RWPE1 (cell line): ENCODE measurements at regions not wholly inside any gene's neighbourhood (a gene's known extent, or its start where the extent isn't known, plus 50 kb on each side); places are given as distances from the start of the nearest gene placed in this dataset.
"Not testable (repeated sequence)": the region's sequence is repeated elsewhere in the genome, so short reads cannot be mapped to it uniquely, and the experiment has no call there.

Experiments used
- CTCF ChIA-PET: fragments of 350-600 bp; sonication (Branson Sonifier 250); formaldehyde crosslinking; extraction: SDS; loops from one replicate; lab custom pipeline; 2021; lab: Yijun Ruan, JAX
- POLR2A ChIA-PET: fragments of 400-600 bp; formaldehyde crosslinking; extraction: SDS; loops from one replicate; lab custom pipeline; 2020; ENCODE audit warnings: antibody characterized with exemption; ENCODE audit not compliant: low non-redundant PET; lab: Yijun Ruan, JAX
- DNase-seq: peaks from one replicate; pipeline ENCODE4 v3.0.0; 2012; ENCODE audit warnings: low spot score
- H3K27ac ChIP-seq: fragments of 450-650 bp; 2 replicates; pipeline ENCODE4 v1.5.1; 2017
- CTCF ChIP-seq: fragments of 450-650 bp; conservative IDR thresholded peaks from 2 replicates; pipeline ENCODE4 v1.5.1; 2017; ENCODE audit warnings: low read depth, mild to moderate bottlenecking

GRCh38 chr4:115562506-115562905 is 449.1 kb upstream of the NDST4 start:
- TF ChIP-seq CTCF, result no peak
- CTCF ChIA-PET, result no interaction called here

GRCh38 chr4:115548123-115548522 is 434.7 kb upstream of the NDST4 start:
- no peak for DNase-seq
- POLR2A ChIA-PET, result no interaction called here
- CTCF ChIA-PET, result no interaction called here
- no peak for TF ChIP-seq CTCF
- H3K27ac ChIP-seq, result no peak overlapping the region

More at GRCh38 chr4:115562506-115562905, 449.1 kb upstream of the NDST4 start:
- no peak for DNase-seq
- H3K27ac ChIP-seq, result no peak overlapping the region
- POLR2A ChIA-PET, result no interaction called here

- ChIA-PET CTCF (interaction anchor here (0.6 to 1.4 kb wide), 5 partner anchors 35 to 305 kb away, joined by 3 to 11 read pairs (median 3); no protein-coding TSS in a partner anchor), POLR2A (no interaction called here)
- TF ChIP-seq CTCF, result no peak
- no peak for DNase-seq
- no peak overlapping the region for H3K27ac ChIP-seq
These were observed 424.0 kb upstream of the NDST4 start for GRCh38 chr4:115537387-115537786.

GRCh38 chr4:115529126-115529525 is 415.7 kb upstream of the NDST4 start:
- CTCF ChIA-PET, result no interaction called here
- no peak overlapping the region for H3K27ac ChIP-seq
- POLR2A ChIA-PET, result no interaction called here
- no peak for DNase-seq
- TF ChIP-seq CTCF, result no peak

GRCh38 chr4:115519476-115519875 is 406.1 kb upstream of the NDST4 start:
- DNase-seq, CTCF ChIA-PET, H3K27ac ChIP-seq, POLR2A ChIA-PET: not testable (repeated sequence)

GRCh38 chr4:115515772-115516171 is 402.4 kb upstream of the NDST4 start:
- TF ChIP-seq CTCF, result no peak
- CTCF ChIA-PET, result interaction anchor here (0.6 to 0.7 kb wide), 2 partner anchors 374 to 1090 kb away, joined by 3 read pairs; no protein-coding TSS in a partner anchor
- H3K27ac ChIP-seq, result no peak overlapping the region
- no peak for DNase-seq
- POLR2A ChIA-PET, result no interaction called here

- no peak for TF ChIP-seq CTCF
- no peak overlapping the region for H3K27ac ChIP-seq
- DNase-seq, result no peak
- CTCF ChIA-PET, result interaction anchor here (0.6 to 0.7 kb wide), 2 partner anchors 374 to 1091 kb away, joined by 3 read pairs; no protein-coding TSS in a partner anchor
- POLR2A ChIA-PET, result no interaction called here
These were observed 401.9 kb upstream of the NDST4 start for GRCh38 chr4:115515366-115515765.
